ENCODE measurements at regions not wholly inside any gene's neighbourhood (a gene's known extent, or its start where the extent isn't known, plus 50 kb on each side); places are given as distances from the start of the nearest gene placed in this dataset.

GRCh38 chr3:106589311-106589942 is 720.6 kb upstream of the CBLB start:
- no peak for TF ChIP-seq CTCF (IDR thresholded peaks at IDR 0.05)
- no peak for TF ChIP-seq POLR2A (IDR thresholded peaks at IDR 0.05)
- TF ChIP-seq EP300 (IDR thresholded peaks at IDR 0.05) = no peak

All from upper lobe of left lung (tissue), 4 donors.